ENCODE measurements at regions not wholly inside any gene's neighbourhood (a gene's known extent, or its start where the extent isn't known, plus 50 kb on each side); places are given as distances from the start of the nearest gene placed in this dataset.

DNA sequence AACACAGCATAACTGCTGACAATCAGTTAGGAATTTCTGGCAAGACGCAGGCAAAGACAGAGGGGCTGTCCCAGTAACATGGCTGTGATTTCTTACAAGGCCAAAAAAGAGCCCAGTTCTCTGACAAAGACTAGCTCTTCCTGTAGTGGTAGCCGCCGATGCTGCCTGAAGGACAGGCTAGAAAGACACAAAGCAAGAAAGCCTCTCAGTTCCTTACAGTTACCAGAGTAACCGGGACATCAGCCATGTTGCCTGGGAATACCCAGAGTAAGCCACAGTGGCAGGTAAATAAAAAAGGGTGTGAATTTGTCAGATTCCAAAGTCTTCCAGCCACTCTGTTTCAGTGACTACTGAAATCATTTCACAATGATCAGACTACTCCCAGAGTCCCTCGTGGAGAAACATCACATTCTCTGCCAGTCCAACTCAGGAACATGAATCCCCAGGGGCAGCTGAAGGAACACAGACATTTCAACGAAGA is 493.6 kb upstream of the ADAMTS9 start:
- Histone ChIP-seq H3K27me3 (replicated peaks) (no peaks in the 10 kb centered on the region), H3K27ac (no peak overlapping the region), H3K36me3 (replicated peaks) (no peaks in the 10 kb centered on the region), H3K4me3 (ENCODE audit: low read depth, low read length) (no peak overlapping the region)
- DNase-seq: no peak
- TF ChIP-seq, protein P1, sequence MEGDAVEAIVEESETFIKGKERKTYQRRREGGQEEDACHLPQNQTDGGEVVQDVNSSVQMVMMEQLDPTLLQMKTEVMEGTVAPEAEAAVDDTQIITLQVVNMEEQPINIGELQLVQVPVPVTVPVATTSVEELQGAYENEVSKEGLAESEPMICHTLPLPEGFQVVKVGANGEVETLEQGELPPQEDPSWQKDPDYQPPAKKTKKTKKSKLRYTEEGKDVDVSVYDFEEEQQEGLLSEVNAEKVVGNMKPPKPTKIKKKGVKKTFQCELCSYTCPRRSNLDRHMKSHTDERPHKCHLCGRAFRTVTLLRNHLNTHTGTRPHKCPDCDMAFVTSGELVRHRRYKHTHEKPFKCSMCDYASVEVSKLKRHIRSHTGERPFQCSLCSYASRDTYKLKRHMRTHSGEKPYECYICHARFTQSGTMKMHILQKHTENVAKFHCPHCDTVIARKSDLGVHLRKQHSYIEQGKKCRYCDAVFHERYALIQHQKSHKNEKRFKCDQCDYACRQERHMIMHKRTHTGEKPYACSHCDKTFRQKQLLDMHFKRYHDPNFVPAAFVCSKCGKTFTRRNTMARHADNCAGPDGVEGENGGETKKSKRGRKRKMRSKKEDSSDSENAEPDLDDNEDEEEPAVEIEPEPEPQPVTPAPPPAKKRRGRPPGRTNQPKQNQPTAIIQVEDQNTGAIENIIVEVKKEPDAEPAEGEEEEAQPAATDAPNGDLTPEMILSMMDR (IDR thresholded peaks at IDR 0.05; ENCODE audit: low read depth, low read length, missing control alignments): no peak
- in situ Hi-C loops (cut with HindIII; ENCODE audit: low pct_ligation_motif_present, low sequenced_read_pairs): no loop called here

DNA sequence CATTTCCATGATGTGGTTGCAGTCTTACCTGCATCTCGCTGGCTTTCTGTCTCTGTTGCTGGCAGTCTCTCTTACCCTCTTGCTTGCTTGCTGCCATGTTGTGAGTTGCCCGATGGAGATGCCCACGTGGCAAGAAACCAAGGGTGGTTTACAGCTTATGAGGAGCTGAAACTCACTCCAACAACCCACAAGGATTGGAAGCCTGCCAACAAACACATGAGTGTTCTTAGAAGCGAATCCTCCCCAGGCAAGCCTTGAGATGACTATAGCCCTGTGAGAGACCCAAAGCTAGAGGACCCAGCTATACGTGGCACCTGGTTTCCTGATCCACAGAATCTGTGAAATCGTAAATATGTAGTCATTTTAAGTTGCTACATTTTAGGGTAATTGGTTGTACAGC is 490.9 kb upstream of the ADAMTS9 start:
- TF ChIP-seq, protein P1 (IDR thresholded peaks at IDR 0.05; ENCODE audit: low read depth, low read length, missing control alignments): no peak
- peak; percentile 53 for DNase-seq
- H3K36me3 ChIP-seq (replicated peaks): no peaks in the 10 kb centered on the region
- H3K27ac ChIP-seq: no peak overlapping the region
- no peaks in the 10 kb centered on the region for H3K27me3 ChIP-seq (replicated peaks)
- in situ Hi-C loops (cut with HindIII; ENCODE audit: low pct_ligation_motif_present, low sequenced_read_pairs): no loop called here
- H3K4me3 ChIP-seq (ENCODE audit: low read depth, low read length): no peak overlapping the region

DNA sequence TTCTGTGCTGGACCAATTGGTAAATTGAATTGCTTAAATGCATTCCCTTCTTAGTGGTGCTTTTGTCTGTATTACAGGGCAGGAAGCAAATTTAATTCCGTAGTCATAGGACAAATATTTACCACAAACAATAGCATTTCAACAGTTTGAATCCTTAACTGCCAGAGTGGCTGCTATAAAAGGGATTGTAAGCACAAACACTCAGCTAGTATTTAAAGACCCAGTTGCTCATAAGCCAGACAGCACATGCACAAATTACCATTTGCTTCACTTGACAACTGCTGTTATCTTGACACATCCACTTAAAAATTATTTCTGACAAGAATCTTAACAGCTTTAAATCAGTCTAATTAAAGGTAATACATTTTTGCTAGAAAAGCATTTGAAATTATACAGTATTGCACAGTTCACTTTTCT is 490.2 kb upstream of the ADAMTS9 start:
- no peaks in the 10 kb centered on the region for H3K36me3 ChIP-seq (replicated peaks)
- no peaks in the 10 kb centered on the region for H3K27me3 ChIP-seq (replicated peaks)
- TF ChIP-seq, protein P1 (IDR thresholded peaks at IDR 0.05; ENCODE audit: low read depth, low read length, missing control alignments): no peak
- no peak overlapping the region for H3K27ac ChIP-seq
- DNase-seq: no peak
- in situ Hi-C loops (cut with HindIII; ENCODE audit: low pct_ligation_motif_present, low sequenced_read_pairs): no loop called here
- no peak overlapping the region for H3K4me3 ChIP-seq (ENCODE audit: low read depth, low read length)

DNA sequence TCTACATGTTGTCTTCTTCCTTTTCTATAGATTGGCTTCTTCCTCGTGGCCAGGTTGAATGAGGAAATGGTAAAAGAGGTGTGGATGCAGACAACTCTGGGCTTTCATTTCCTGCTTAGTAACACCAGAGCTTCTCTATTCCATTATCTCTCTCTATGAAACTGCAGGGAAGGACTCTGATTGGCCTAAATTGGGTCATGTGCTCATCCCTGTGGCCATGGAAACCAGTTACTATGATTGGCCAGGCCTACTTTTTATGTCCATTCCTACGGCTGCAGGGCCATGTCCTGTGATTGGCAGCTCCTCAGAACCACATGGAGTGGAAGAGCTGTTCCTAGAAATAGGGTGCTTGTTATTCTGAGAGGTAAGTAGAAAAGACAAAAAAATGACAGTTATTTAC is 486.9 kb upstream of the ADAMTS9 start:
- in situ Hi-C loops (cut with HindIII; ENCODE audit: low pct_ligation_motif_present, low sequenced_read_pairs): no loop called here
- H3K36me3 ChIP-seq (replicated peaks): no peaks in the 10 kb centered on the region
- no peaks in the 10 kb centered on the region for H3K27me3 ChIP-seq (replicated peaks)
- TF ChIP-seq, protein P1 (IDR thresholded peaks at IDR 0.05; ENCODE audit: low read depth, low read length, missing control alignments): no peak
- H3K27ac ChIP-seq: no peak overlapping the region
- DNase-seq: no peak
- no peak overlapping the region for H3K4me3 ChIP-seq (ENCODE audit: low read depth, low read length)

DNA sequence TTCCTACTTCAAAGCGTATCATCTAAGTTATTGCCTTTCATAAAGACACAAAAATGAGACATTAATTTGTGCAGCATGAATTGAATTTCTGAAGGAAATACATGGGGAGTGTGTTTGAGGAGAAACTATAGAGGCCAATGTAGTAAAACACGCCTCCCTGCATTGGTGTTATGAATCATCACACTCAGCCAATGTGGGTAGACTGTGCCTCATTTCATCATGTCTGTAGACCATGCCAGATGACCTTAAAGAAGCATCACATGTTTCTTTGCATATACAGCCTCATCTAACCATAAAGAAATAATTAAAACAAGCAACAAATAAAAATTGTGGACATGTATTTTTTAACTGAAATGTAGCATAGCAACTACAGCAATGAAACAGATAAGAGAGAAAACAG is 486.0 kb upstream of the ADAMTS9 start:
- H3K27me3 ChIP-seq (replicated peaks): no peaks in the 10 kb centered on the region
- no peak overlapping the region for H3K4me3 ChIP-seq (ENCODE audit: low read depth, low read length)
- H3K27ac ChIP-seq: no peak overlapping the region
- DNase-seq: no peak
- H3K36me3 ChIP-seq (replicated peaks): no peaks in the 10 kb centered on the region
- in situ Hi-C loops (cut with HindIII; ENCODE audit: low pct_ligation_motif_present, low sequenced_read_pairs): no loop called here
- TF ChIP-seq, protein P1 (IDR thresholded peaks at IDR 0.05; ENCODE audit: low read depth, low read length, missing control alignments): no peak

DNA sequence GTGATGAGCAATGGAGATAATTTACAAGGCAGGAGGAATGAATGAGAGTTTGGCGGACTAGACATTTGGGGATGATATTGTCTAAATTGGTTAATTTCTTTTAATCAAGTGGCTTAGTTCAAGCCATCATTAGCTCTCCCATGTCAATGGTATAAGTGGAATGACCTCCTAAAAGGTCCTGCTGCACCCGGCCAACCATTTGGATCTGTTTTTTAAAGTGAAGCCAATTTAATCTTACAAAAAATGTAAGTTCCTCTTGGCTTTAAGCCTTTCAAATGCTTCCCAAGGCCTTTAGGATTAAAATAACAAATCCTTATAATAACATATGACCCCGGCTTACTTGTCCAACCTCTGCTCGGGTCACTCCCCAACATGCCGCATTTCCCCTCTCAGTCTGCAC is 484.4 kb upstream of the ADAMTS9 start:
- in situ Hi-C loops (cut with HindIII; ENCODE audit: low pct_ligation_motif_present, low sequenced_read_pairs): no loop called here
- Histone ChIP-seq H3K27ac (no peak overlapping the region), H3K36me3 (replicated peaks) (no peaks in the 10 kb centered on the region), H3K27me3 (replicated peaks) (no peaks in the 10 kb centered on the region), H3K4me3 (ENCODE audit: low read depth, low read length) (no peak overlapping the region)
- TF ChIP-seq, protein P1 (IDR thresholded peaks at IDR 0.05; ENCODE audit: low read depth, low read length, missing control alignments): no peak
- no peak for DNase-seq

Measured in brain microvascular endothelial cell (primary cell).